ENCODE measurements at regions not wholly inside any gene's neighbourhood (a gene's known extent, or its start where the extent isn't known, plus 50 kb on each side); places are given as distances from the start of the nearest gene placed in this dataset.

GRCh38 chr1:213688655-213689054 lies 299.1 kb upstream of the PROX1 start:
- no peak overlapping the region for H3K4me3 ChIP-seq (ENCODE audit: low read depth, poor library complexity, severe bottlenecking)
- intact Hi-C loops (cut with DNase I; ENCODE audit: low total_unique reads) = no loop called here
- 44 to 46% methylated on average over 2 of the region's 2 CpGs for WGBS, 2 donors
- no peak for DNase-seq (ENCODE audit: low spot score in 2 of 2)
- no peak for TF ChIP-seq CTCF (IDR thresholded peaks at IDR 0.05)
- TF ChIP-seq POLR2A (IDR thresholded peaks at IDR 0.05) = no peak

DNA sequence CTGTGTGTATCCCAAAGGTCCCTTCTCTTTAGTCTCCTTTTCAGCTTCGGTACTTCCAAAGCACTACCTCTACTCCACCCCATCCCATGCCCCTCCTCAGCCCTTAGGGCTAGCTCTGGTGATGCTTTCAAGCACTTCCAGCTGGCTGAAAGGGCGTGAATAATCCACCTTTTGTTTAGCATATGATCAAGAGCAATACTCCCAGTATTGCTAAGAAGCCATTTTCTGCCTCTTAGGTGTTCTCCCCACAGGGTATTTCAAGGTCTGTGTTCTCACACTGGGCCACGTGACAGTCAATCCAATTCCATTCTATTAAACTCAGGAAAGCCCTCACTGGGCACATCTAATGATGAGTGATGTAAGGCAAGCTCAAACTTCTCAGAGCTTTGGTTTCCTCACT lies 298.5 kb upstream of the PROX1 start:
- intact Hi-C loops (cut with DNase I; ENCODE audit: low total_unique reads) = no loop called here
- TF ChIP-seq POLR2A (IDR thresholded peaks at IDR 0.05) = no peak
- no peak for TF ChIP-seq CTCF (IDR thresholded peaks at IDR 0.05)
- no peak overlapping the region for H3K4me3 ChIP-seq (ENCODE audit: low read depth, poor library complexity, severe bottlenecking)
- WGBS, 2 donors = 40 to 55% methylated on average over 3 of the region's 3 CpGs
- DNase-seq (ENCODE audit: low spot score in 2 of 2) = no peak

GRCh38 chr1:213690341-213690917 lies 297.3 kb upstream of the PROX1 start:
- no peak overlapping the region for H3K4me3 ChIP-seq (ENCODE audit: low read depth, poor library complexity, severe bottlenecking)
- no peak for TF ChIP-seq CTCF (IDR thresholded peaks at IDR 0.05)
- no peak for TF ChIP-seq POLR2A (IDR thresholded peaks at IDR 0.05)
- 0 to 67% methylated on average over 1 of the region's 1 CpG for WGBS, 2 donors
- DNase-seq (ENCODE audit: low spot score in 2 of 2) = no peak
- intact Hi-C loops (cut with DNase I; ENCODE audit: low total_unique reads) = no loop called here

DNA sequence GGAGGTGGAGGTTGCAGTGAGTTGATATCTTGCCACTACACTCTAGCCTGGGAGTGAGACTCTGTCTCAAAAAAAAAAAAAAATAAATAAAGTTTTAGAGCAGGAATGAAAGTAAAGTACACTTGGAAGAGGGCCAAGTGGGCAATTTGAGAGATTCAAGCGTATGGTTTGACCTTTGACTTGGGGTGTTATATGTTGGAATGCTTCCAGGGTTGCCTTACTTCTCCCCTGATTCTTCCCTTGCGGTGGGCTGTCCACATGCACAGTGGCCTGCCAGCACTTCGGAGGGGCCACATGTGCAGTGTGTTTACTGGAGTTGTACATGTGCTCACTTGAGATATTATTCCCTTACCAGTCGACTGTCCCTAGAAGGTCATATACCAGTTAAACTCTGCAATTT lies 295.5 kb upstream of the PROX1 start:
- DNase-seq (ENCODE audit: low spot score in 2 of 2) = no peak
- intact Hi-C loops (cut with DNase I; ENCODE audit: low total_unique reads) = no loop called here
- TF ChIP-seq POLR2A (IDR thresholded peaks at IDR 0.05) = no peak
- TF ChIP-seq CTCF (IDR thresholded peaks at IDR 0.05) = no peak
- WGBS, 2 donors = 79 to 87% methylated on average over 4 of the region's 4 CpGs
- H3K4me3 ChIP-seq (ENCODE audit: low read depth, poor library complexity, severe bottlenecking) = no peak overlapping the region

DNA sequence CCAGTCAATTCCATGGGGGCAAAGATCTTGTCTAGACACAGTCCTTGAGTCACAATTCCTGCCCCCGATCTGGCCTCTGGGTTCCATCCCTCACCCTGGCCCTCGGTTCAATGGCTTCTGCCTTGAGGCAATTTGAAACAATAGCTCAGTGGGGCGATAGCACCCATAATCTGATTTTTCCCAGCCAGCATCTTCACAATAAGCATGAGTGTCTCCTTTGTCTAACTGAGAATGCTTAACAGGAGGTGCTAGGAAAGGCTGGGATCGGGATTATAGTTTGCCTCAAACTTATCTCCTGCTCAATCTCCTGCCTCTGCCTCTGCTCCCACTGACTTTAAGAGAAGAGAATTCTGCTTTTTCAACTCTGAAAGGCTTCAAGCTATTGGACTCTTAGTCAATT lies 293.9 kb upstream of the PROX1 start:
- WGBS, 2 donors = 65 to 71% methylated on average over 4 of the region's 4 CpGs
- no peak for TF ChIP-seq POLR2A (IDR thresholded peaks at IDR 0.05)
- no peak for TF ChIP-seq CTCF (IDR thresholded peaks at IDR 0.05)
- no peak for DNase-seq (ENCODE audit: low spot score in 2 of 2)
- intact Hi-C loops (cut with DNase I; ENCODE audit: low total_unique reads) = no loop called here
- H3K4me3 ChIP-seq (ENCODE audit: low read depth, poor library complexity, severe bottlenecking) = no peak overlapping the region

GRCh38 chr1:213697192-213697802 lies 290.5 kb upstream of the PROX1 start:
- intact Hi-C loops (cut with DNase I; ENCODE audit: low total_unique reads) = no loop called here
- H3K4me3 ChIP-seq (ENCODE audit: low read depth, poor library complexity, severe bottlenecking) = no peak overlapping the region
- TF ChIP-seq POLR2A (IDR thresholded peaks at IDR 0.05) = no peak
- no peak for TF ChIP-seq CTCF (IDR thresholded peaks at IDR 0.05)
- no peak for DNase-seq (ENCODE audit: low spot score in 2 of 2)
- 70 to 87% methylated on average over 4 of the region's 4 CpGs for WGBS, 2 donors

Data from lower leg skin (tissue), 4 donors.